OCI-M2 (cell line): ENCODE measurements at regions not wholly inside any gene's neighbourhood (a gene's known extent, or its start where the extent isn't known, plus 50 kb on each side); places are given as distances from the start of the nearest gene placed in this dataset.

Source experiments
- DNase-seq: peaks from one replicate; lab custom pipeline; 2025; ENCODE audit not compliant: unreplicated experiment; lab: John Stamatoyannopoulos, UW

DNA sequence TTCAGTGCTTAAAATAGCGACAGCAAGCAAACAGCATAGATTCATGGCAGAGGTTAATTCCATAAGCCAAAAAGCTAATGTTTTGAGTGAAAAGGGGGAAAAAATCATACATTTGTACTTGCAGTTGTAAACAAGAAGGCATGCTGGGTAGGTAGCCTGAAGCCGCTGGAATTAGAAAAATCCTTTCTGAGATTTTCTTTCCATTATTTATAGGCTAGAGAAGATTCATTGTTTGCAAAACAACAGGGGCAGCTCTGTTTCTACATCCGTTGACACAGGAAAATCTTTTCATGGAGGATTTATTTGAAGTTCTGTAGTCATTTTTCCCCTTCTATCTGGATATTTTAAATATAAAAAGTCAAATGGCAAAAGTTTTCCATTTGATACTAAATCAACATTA is 843.9 kb downstream of the QKI start:
- no peak for DNase-seq

GRCh38 chr6:164252948-164253347 is 838.4 kb downstream of the QKI start:
- no peak for DNase-seq

- no peak for DNase-seq
These were observed 837.8 kb downstream of the QKI start for GRCh38 chr6:164252291-164252690.

GRCh38 chr6:164247106-164247505 is 832.6 kb downstream of the QKI start:
- DNase-seq = no peak

- DNase-seq = no peak
These were observed 831.6 kb downstream of the QKI start for GRCh38 chr6:164246082-164246481.

DNA sequence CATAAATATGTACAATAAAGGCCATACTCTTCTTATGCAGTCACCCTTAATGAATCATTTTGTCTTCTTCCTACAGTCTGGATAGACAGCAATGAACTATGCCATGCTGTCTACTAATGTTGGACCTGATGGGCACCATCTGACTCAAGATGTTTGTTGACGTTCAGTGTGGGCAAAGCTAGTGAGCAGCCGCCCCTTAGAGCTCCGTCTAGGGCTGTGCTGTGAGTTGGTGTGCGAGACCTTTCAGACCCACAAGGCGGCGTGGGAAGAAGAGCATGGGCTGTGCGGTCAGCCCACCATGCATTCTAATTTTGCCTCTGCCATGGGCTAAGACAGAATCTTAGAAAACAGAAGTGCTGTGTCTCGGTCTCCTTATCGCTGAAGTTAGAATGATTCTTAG is 829.4 kb downstream of the QKI start:
- no peak for DNase-seq

- DNase-seq = no peak
These were observed 828.6 kb downstream of the QKI start for GRCh38 chr6:164243012-164243610.

GRCh38 chr6:164230804-164231203 is 816.3 kb downstream of the QKI start:
- DNase-seq = no peak

GRCh38 chr6:164230259-164230658 is 815.7 kb downstream of the QKI start:
- no peak for DNase-seq

- DNase-seq = no peak
These were observed 815.2 kb downstream of the QKI start for GRCh38 chr6:164229716-164230115.

DNA sequence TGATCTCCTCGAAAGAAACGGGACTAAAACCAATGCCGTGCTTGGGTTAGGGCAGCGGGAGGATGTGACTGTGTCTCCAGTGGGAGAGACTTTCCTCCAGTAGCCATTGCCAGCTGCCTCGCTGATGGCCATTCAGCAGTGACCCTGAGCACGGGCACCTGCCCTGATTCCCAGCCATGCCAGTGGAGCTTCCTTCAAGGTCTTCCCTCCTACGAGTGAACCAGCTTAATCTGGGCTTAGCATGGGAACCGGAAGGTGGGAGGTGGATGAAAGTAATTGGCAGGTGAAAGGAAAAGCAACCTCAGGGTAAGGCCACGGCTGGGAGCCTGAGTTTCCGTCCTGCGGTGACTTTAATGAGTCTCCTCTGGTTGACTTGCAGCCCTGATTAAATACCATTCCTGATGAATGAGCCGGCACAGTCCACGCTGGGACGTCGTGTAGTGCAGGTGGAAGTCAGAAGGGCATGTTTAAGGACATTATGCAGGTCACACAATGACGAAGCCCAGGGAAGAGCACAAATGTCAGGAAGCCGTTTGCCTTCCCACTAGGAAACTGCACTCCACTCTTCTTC is 813.5 kb downstream of the QKI start:
- no peak for DNase-seq

- no peak for DNase-seq
These were observed 802.3 kb downstream of the QKI start for GRCh38 chr6:164216839-164217238.

DNA sequence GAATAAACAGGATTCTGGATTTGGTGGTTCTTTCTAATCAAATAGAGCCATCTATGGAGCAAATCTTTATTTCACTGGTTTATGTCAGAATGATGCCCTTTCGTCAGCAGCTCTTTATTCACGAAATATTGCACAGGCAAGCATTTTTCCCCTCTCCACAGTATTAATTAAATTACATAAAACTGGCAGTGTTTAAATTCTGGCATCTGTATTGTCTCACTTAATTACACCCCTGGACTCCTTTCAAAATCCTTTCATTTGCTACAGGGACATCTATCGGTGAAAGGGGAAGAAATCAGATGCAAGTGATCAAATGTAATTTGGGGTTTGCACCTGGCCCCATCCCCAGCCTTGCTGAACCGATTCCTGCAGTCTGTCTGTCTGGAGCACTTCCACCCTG is 801.9 kb downstream of the QKI start:
- DNase-seq = no peak

DNA sequence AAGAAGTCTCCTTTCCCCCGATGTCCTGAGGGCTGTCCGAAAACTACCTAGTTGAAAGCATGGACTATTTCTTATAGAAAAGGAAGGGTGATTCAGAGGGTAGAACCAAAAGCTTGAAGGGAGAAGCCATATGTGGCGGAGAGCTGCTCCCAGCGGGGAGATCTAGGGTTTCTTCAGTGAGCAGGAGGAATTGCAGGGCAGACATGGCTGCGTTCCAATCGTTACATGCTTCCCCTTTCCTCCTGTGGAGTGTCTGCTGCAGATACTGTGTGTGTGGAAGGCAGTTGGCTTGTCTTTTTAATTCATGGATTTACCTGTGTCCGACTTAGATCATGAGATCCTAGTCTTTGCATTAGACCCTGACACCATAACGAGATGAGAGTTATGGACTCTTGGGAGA is 799.5 kb downstream of the QKI start:
- no peak for DNase-seq

- DNase-seq = no peak
These were observed 796.7 kb downstream of the QKI start for GRCh38 chr6:164211254-164211653.

DNA sequence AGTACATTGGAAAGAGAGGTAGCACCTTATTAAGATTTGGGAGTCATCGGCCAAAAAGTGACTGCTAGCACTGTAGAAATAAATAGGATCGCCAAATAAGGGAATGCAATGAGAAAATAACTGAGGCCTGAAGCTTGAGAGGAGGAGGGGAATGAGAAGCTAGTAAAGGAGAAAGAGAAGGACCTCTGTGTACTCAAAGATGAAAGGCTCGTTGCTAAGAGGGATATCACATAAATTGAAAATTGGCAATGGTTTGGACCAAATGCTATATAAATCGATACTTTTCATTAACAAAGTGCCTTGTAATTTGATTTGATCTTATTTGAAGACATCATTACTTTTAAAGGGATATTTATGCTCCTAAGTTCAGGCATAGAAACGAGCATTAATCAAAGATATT is 796.3 kb downstream of the QKI start:
- DNase-seq = no peak

GRCh38 chr6:164210323-164210722 is 795.8 kb downstream of the QKI start:
- no peak for DNase-seq

- no peak for DNase-seq
These were observed 793.9 kb downstream of the QKI start for GRCh38 chr6:164208371-164208770.

GRCh38 chr6:164206807-164207423 is 792.4 kb downstream of the QKI start:
- no peak for DNase-seq

DNA sequence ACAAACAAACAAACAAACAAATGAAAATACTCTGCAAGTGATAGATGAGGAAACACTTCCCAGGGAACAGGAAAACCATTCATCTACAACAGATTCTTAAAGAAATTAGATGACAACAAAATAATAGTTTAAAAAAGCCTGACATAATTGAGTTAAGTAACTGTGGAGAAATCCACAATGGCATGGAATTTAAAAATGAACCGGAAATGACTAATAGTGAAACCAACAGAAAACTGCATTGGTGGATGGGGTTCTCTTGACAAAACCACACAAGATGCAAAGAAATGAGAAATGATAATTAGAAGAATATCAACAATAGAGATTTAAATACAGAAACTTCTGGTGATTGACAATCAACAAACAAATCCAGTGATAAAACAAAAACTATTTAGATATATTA is 785.6 kb downstream of the QKI start:
- DNase-seq = no peak

DNA sequence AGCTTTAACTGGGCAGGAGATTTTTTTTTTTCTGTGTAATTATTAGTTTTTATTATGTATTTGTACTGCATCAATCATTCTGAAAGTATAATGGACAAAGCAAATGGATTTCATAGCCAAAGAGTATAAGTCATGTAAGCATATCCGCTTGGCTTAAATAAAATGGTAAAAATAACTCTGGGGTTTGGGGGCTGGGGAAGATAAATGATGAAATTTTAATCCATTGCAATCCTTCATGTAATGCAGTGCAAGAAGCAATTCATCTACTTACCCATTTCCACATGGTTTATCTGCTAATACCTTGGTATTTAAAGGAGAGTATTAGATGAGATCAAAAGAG is 781.4 kb downstream of the QKI start:
- no peak for DNase-seq

- no peak for DNase-seq
These were observed 780.9 kb downstream of the QKI start for GRCh38 chr6:164195278-164195941.
